ENCODE measurements at regions not wholly inside any gene's neighbourhood (a gene's known extent, or its start where the extent isn't known, plus 50 kb on each side); places are given as distances from the start of the nearest gene placed in this dataset.

GRCh38 chrX:55326985-55327384 lies 62.3 kb upstream of the PAGE3 start:
- no peaks in the 10 kb centered on the region for H3K4me1 ChIP-seq (replicated peaks)
- H3K9me3 ChIP-seq = no peaks in the 10 kb centered on the region
- no peak overlapping the region for H3K27ac ChIP-seq
- TF ChIP-seq POLR2A (IDR thresholded peaks at IDR 0.05) (no peak), POLR2AphosphoS5 (IDR thresholded peaks at IDR 0.05) (no peak)
- TF ChIP-seq, protein P1, sequence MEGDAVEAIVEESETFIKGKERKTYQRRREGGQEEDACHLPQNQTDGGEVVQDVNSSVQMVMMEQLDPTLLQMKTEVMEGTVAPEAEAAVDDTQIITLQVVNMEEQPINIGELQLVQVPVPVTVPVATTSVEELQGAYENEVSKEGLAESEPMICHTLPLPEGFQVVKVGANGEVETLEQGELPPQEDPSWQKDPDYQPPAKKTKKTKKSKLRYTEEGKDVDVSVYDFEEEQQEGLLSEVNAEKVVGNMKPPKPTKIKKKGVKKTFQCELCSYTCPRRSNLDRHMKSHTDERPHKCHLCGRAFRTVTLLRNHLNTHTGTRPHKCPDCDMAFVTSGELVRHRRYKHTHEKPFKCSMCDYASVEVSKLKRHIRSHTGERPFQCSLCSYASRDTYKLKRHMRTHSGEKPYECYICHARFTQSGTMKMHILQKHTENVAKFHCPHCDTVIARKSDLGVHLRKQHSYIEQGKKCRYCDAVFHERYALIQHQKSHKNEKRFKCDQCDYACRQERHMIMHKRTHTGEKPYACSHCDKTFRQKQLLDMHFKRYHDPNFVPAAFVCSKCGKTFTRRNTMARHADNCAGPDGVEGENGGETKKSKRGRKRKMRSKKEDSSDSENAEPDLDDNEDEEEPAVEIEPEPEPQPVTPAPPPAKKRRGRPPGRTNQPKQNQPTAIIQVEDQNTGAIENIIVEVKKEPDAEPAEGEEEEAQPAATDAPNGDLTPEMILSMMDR (IDR thresholded peaks at IDR 0.05) = no peak
- no peak overlapping the region for H3K4me3 ChIP-seq
- 60% methylated on average over 5 of the region's 5 CpGs for WGBS
- no peaks in the 10 kb centered on the region for H3K27me3 ChIP-seq (replicated peaks; ENCODE audit: insufficient read depth)
- H3K36me3 ChIP-seq = no peaks in the 10 kb centered on the region
- no peak for DNase-seq (ENCODE audit: low spot score)
- intact Hi-C loops (cut with DNase I) = no loop called here

DNA sequence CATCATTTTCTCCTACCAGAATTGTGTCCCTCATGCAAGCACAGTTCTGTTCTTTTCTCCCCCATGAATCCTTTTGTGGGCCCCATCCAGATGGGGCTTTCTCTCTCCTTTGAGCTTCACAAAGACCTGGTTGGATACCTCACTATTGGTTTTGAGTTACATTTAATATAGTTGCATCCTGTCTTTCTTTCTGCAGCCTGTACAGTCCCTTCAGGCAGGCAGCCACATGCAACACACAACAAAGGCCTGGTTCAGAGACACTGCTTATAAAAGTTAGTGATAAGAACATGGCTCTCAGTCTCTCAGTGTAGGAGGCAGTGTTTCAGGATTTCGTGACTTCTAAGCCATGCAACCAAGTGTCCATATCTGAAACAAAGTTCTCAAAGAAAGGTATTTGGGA lies 70.6 kb upstream of the PAGE3 start:
- WGBS = 64% methylated on average over 1 of the region's 1 CpG
- H3K9me3 ChIP-seq = no peaks in the 10 kb centered on the region
- TF ChIP-seq POLR2A (IDR thresholded peaks at IDR 0.05) (no peak), POLR2AphosphoS5 (IDR thresholded peaks at IDR 0.05) (no peak)
- TF ChIP-seq, protein P1 (IDR thresholded peaks at IDR 0.05) = no peak
- DNase-seq (ENCODE audit: low spot score) = no peak
- H3K27ac ChIP-seq = no peak overlapping the region
- H3K4me1 ChIP-seq (replicated peaks) = no peaks in the 10 kb centered on the region
- intact Hi-C loops (cut with DNase I) = no loop called here
- no peaks in the 10 kb centered on the region for H3K36me3 ChIP-seq
- no peaks in the 10 kb centered on the region for H3K27me3 ChIP-seq (replicated peaks; ENCODE audit: insufficient read depth)
- H3K4me3 ChIP-seq = no peak overlapping the region

GRCh38 chrX:55336176-55336575 lies 71.5 kb upstream of the PAGE3 start:
- TF ChIP-seq POLR2AphosphoS5 (IDR thresholded peaks at IDR 0.05) (no peak), POLR2A (IDR thresholded peaks at IDR 0.05) (no peak)
- TF ChIP-seq, protein P1 (IDR thresholded peaks at IDR 0.05) = no peak
- Histone ChIP-seq H3K4me3 (no peak overlapping the region), H3K27me3 (replicated peaks; ENCODE audit: insufficient read depth) (no peaks in the 10 kb centered on the region), H3K36me3 (no peaks in the 10 kb centered on the region), H3K9me3 (no peaks in the 10 kb centered on the region), H3K4me1 (replicated peaks) (no peaks in the 10 kb centered on the region), H3K27ac (no peak overlapping the region)
- DNase-seq (ENCODE audit: low spot score) = no peak
- intact Hi-C loops (cut with DNase I) = no loop called here

GRCh38 chrX:55340896-55341433 lies 76.2 kb upstream of the PAGE3 start:
- intact Hi-C loops (cut with DNase I) = no loop called here
- no peaks in the 10 kb centered on the region for H3K9me3 ChIP-seq
- H3K4me1 ChIP-seq (replicated peaks) = no peaks in the 10 kb centered on the region
- H3K4me3 ChIP-seq = no peak overlapping the region
- no peaks in the 10 kb centered on the region for H3K36me3 ChIP-seq
- WGBS = 66% methylated on average over 4 of the region's 4 CpGs
- H3K27ac ChIP-seq = no peak overlapping the region
- no peaks in the 10 kb centered on the region for H3K27me3 ChIP-seq (replicated peaks; ENCODE audit: insufficient read depth)
- DNase-seq (ENCODE audit: low spot score) = no peak
- TF ChIP-seq, protein P1 (IDR thresholded peaks at IDR 0.05) = no peak
- TF ChIP-seq POLR2AphosphoS5 (IDR thresholded peaks at IDR 0.05) = no peak
- no peak for TF ChIP-seq POLR2A (IDR thresholded peaks at IDR 0.05)

Measured in prostate gland (tissue), 2 donors.